PC-3 (cell line): ENCODE measurements at regions not wholly inside any gene's neighbourhood (a gene's known extent, or its start where the extent isn't known, plus 50 kb on each side); places are given as distances from the start of the nearest gene placed in this dataset.

Source experiments
- CTCF ChIP-seq: fragments of 300-600 bp; sonication (generic); conservative IDR thresholded peaks from 2 replicates; pipeline ENCODE4 v1.5.1; 2017; ENCODE audit warnings: antibody characterized with exemption, low read depth, mild to moderate bottlenecking, low read length
- EZH2phosphoT487 ChIP-seq: fragments of 300-600 bp; sonication (generic); IDR thresholded peaks from 2 replicates; pipeline ENCODE4 v1.6.1; 2018; ENCODE audit warnings: mild to moderate bottlenecking, antibody characterized with exemption, low read length, borderline replicate concordance

- TF ChIP-seq CTCF (no peak), EZH2phosphoT487 (no peak)
Measured at GRCh38 chr1:216984536-216984935, 261.3 kb upstream of the ESRRG start.
